NOMO-1 treated with dmso at 0.1 percent for 144 hours (cell line): ENCODE measurements at regions not wholly inside any gene's neighbourhood (a gene's known extent, or its start where the extent isn't known, plus 50 kb on each side); places are given as distances from the start of the nearest gene placed in this dataset.

Source experiments
- DNase-seq: peaks from one replicate; lab custom pipeline; 2025; ENCODE audit not compliant: unreplicated experiment; lab: John Stamatoyannopoulos, UW

- no peak for DNase-seq
These were observed 146.8 kb downstream of the FAM43A start for GRCh38 chr3:194832346-194833104.

GRCh38 chr3:194833114-194833910 is 147.6 kb downstream of the FAM43A start:
- DNase-seq, result no peak

- DNase-seq, result no peak
These were observed 151.0 kb downstream of the FAM43A start for GRCh38 chr3:194836661-194837060.

- DNase-seq, result no peak
These were observed 151.9 kb downstream of the FAM43A start for GRCh38 chr3:194837457-194838127.

GRCh38 chr3:194838236-194838635 is 152.6 kb downstream of the FAM43A start:
- no peak for DNase-seq

- no peak for DNase-seq
These were observed 155.2 kb downstream of the FAM43A start for GRCh38 chr3:194840661-194841514.

- DNase-seq, result no peak
These were observed 155.8 kb downstream of the FAM43A start for GRCh38 chr3:194841515-194841841.

GRCh38 chr3:194843556-194843955 is 157.9 kb downstream of the FAM43A start:
- DNase-seq, result no peak

- no peak for DNase-seq
These were observed 158.4 kb downstream of the FAM43A start for GRCh38 chr3:194844046-194844445.

GRCh38 chr3:194849166-194849875 is 163.6 kb downstream of the FAM43A start:
- no peak for DNase-seq

GRCh38 chr3:194851254-194851653 is 165.6 kb downstream of the FAM43A start:
- no peak for DNase-seq

- DNase-seq, result no peak
These were observed 166.3 kb downstream of the FAM43A start for GRCh38 chr3:194851941-194852340.

- no peak for DNase-seq
These were observed 166.7 kb downstream of the FAM43A start for GRCh38 chr3:194852345-194852744.

GRCh38 chr3:194852831-194853508 is 167.3 kb downstream of the FAM43A start:
- DNase-seq, result no peak

- no peak for DNase-seq
These were observed 168.5 kb downstream of the FAM43A start for GRCh38 chr3:194854206-194854605.

GRCh38 chr3:194854659-194855390 is 169.1 kb downstream of the FAM43A start:
- peak; percentile 72 for DNase-seq

- no peak for DNase-seq
These were observed 170.6 kb downstream of the FAM43A start for GRCh38 chr3:194856296-194856695.

GRCh38 chr3:194857469-194858113 is 171.9 kb downstream of the FAM43A start:
- DNase-seq, result no peak

GRCh38 chr3:194858382-194858781 is 172.7 kb downstream of the FAM43A start:
- DNase-seq, result no peak
